HPDE6-E6E7 (cell line): ENCODE measurements at regions not wholly inside any gene's neighbourhood (a gene's known extent, or its start where the extent isn't known, plus 50 kb on each side); places are given as distances from the start of the nearest gene placed in this dataset.
"Not testable (repeated sequence)": the region's sequence is repeated elsewhere in the genome, so short reads cannot be mapped to it uniquely, and the experiment has no call there.

Experiments
- DNase-seq: peaks from one replicate; pipeline ENCODE4 v3.0.0; 2011; ENCODE audit warnings: missing footprints; ENCODE audit errors: extremely low spot score

- no peak for DNase-seq
These were observed 160.8 kb upstream of the KYNU start for GRCh38 chr2:142716463-142717242.

GRCh38 chr2:142714600-142714999 lies 162.9 kb upstream of the KYNU start:
- DNase-seq: no peak

- DNase-seq: no peak
These were observed 167.1 kb upstream of the KYNU start for GRCh38 chr2:142710336-142710735.

GRCh38 chr2:142707318-142707717 lies 170.1 kb upstream of the KYNU start:
- DNase-seq: no peak

- DNase-seq: not testable (repeated sequence)
These were observed 175.1 kb upstream of the KYNU start for GRCh38 chr2:142702397-142702796.

GRCh38 chr2:142695350-142696257 lies 181.9 kb upstream of the KYNU start:
- not testable (repeated sequence) for DNase-seq

- no peak for DNase-seq
These were observed 183.2 kb upstream of the KYNU start for GRCh38 chr2:142694282-142694681.

GRCh38 chr2:142693171-142693950 lies 184.1 kb upstream of the KYNU start:
- DNase-seq: no peak

- DNase-seq: no peak
These were observed 188.4 kb upstream of the KYNU start for GRCh38 chr2:142688856-142689605.

GRCh38 chr2:142687509-142687908 lies 190.0 kb upstream of the KYNU start:
- DNase-seq: no peak

- DNase-seq: no peak
These were observed 190.4 kb upstream of the KYNU start for GRCh38 chr2:142687075-142687474.

GRCh38 chr2:142684667-142685066 lies 192.8 kb upstream of the KYNU start:
- no peak for DNase-seq

GRCh38 chr2:142682528-142682927 lies 194.9 kb upstream of the KYNU start:
- DNase-seq: no peak

GRCh38 chr2:142681952-142682351 lies 195.5 kb upstream of the KYNU start:
- DNase-seq: no peak

GRCh38 chr2:142678164-142678563 lies 199.3 kb upstream of the KYNU start:
- DNase-seq: no peak

GRCh38 chr2:142675398-142675797 lies 202.1 kb upstream of the KYNU start:
- DNase-seq: no peak

- DNase-seq: no peak
These were observed 203.6 kb upstream of the KYNU start for GRCh38 chr2:142673836-142674235.

GRCh38 chr2:142672698-142673097 lies 204.8 kb upstream of the KYNU start:
- DNase-seq: no peak

- no peak for DNase-seq
These were observed 207.1 kb upstream of the KYNU start for GRCh38 chr2:142670362-142670761.

- peak; percentile 17 for DNase-seq
These were observed 209.0 kb upstream of the KYNU start for GRCh38 chr2:142668420-142668819.

- DNase-seq: no peak
These were observed 212.2 kb upstream of the KYNU start for GRCh38 chr2:142665241-142665640.
